WTC11 (cell line): ENCODE measurements at regions not wholly inside any gene's neighbourhood (a gene's known extent, or its start where the extent isn't known, plus 50 kb on each side); places are given as distances from the start of the nearest gene placed in this dataset.

Source experiments
- ATAC-seq: fragments of 200-7000 bp; cut with Tn5 transposase; 2 replicates; pipeline ENCODE4 v1.10.0; 2021; ENCODE audit warnings: mild to moderate bottlenecking, moderate library complexity
- CTCF ChIA-PET: fragments of 300-600 bp; sonication (Branson Sonifier 250); formaldehyde crosslinking; loops from one replicate; lab custom pipeline; 2021; ENCODE audit warnings: antibody characterized with exemption; lab: Charles Lee
- POLR2A ChIA-PET: fragments of 350-600 bp; sonication (Branson Sonifier 250); formaldehyde crosslinking; loops from one replicate; lab custom pipeline; 2021; ENCODE audit warnings: antibody characterized with exemption; lab: Charles Lee
- DNase-seq: peaks from one replicate; pipeline ENCODE4 v3.0.0; 2021; ENCODE audit warnings: low spot score
- H3K27ac Mint-ChIP-seq: 2 replicates; pipeline ENCODE4 v1.8.0; 2021; ENCODE audit warnings: mixed read lengths
- H3K27me3 Mint-ChIP-seq: 2 replicates; pipeline ENCODE4 v1.8.0; 2021; ENCODE audit warnings: low read depth, mild to moderate bottlenecking, moderate library complexity, mixed read lengths
- H3K36me3 Mint-ChIP-seq: 2 replicates; pipeline ENCODE4 v1.8.0; 2021; ENCODE audit warnings: mixed read lengths
- H3K4me1 Mint-ChIP-seq: 2 replicates; pipeline ENCODE4 v1.8.0; 2022; ENCODE audit warnings: mixed read lengths
- H3K4me3 Mint-ChIP-seq: 2 replicates; pipeline ENCODE4 v1.8.0; 2021; ENCODE audit warnings: mild to moderate bottlenecking, moderate library complexity, mixed read lengths
- H3K9me3 Mint-ChIP-seq: 2 replicates; pipeline ENCODE4 v1.8.0; 2021; ENCODE audit warnings: mixed read lengths
- AR ChIP-seq: fragments of 250-450 bp; sonication (Bioruptor Pico); IDR thresholded peaks from 2 replicates; pipeline ENCODE4 v1.9.0; 2021; ENCODE audit warnings: mild to moderate bottlenecking
- CBFB ChIP-seq: sonication (generic); formaldehyde crosslinking; IDR thresholded peaks from 2 replicates; pipeline ENCODE4 v1.8.1; 2022; ENCODE audit warnings: mild to moderate bottlenecking, low read depth, missing genetic modification reagents
- CREB1 ChIP-seq: sonication (generic); formaldehyde crosslinking; IDR thresholded peaks from 2 replicates; pipeline ENCODE4 v1.8.0; 2023; ENCODE audit warnings: mild to moderate bottlenecking, missing genetic modification reagents
- EMX1 ChIP-seq: fragments of 250-450 bp; sonication (Bioruptor Pico); IDR thresholded peaks from 2 replicates; pipeline ENCODE4 v1.8.0; 2021; ENCODE audit warnings: mild to moderate bottlenecking
- GABPB1 ChIP-seq: sonication (generic); formaldehyde crosslinking; IDR thresholded peaks from 2 replicates; pipeline ENCODE4 v1.8.1; 2023; ENCODE audit warnings: mild to moderate bottlenecking, missing genetic modification reagents
- IRF1 ChIP-seq: sonication (generic); formaldehyde crosslinking; IDR thresholded peaks from 2 replicates; pipeline ENCODE4 v1.8.0; 2023; ENCODE audit warnings: missing genetic modification reagents
- IRF2 ChIP-seq: sonication (generic); formaldehyde crosslinking; IDR thresholded peaks from 2 replicates; pipeline ENCODE4 v1.8.0; 2022; ENCODE audit warnings: low read depth, missing genetic modification reagents, borderline replicate concordance
- JAZF1 ChIP-seq: fragments of 250-450 bp; sonication (Bioruptor Pico); IDR thresholded peaks from 2 replicates; pipeline ENCODE4 v1.9.0; 2021; ENCODE audit warnings: moderate library complexity, mild to moderate bottlenecking, inconsistent platforms
- MAX ChIP-seq: sonication (generic); formaldehyde crosslinking; IDR thresholded peaks from 2 replicates; pipeline ENCODE4 v1.8.0; 2022; ENCODE audit warnings: mild to moderate bottlenecking, missing genetic modification reagents
- NR2C2 ChIP-seq: sonication (generic); formaldehyde crosslinking; IDR thresholded peaks from 2 replicates; pipeline ENCODE4 v1.8.0; 2022; ENCODE audit warnings: mild to moderate bottlenecking, missing genetic modification reagents
- NR3C1 ChIP-seq: sonication (generic); formaldehyde crosslinking; conservative IDR thresholded peaks from 2 replicates; pipeline ENCODE4 v1.8.1; 2023; ENCODE audit warnings: low read depth, mild to moderate bottlenecking, missing genetic modification reagents
- RELA ChIP-seq: sonication (generic); formaldehyde crosslinking; IDR thresholded peaks from 2 replicates; pipeline ENCODE4 v1.8.1; 2022; ENCODE audit warnings: missing genetic modification reagents, mild to moderate bottlenecking, borderline replicate concordance
- USF1 ChIP-seq: sonication (generic); formaldehyde crosslinking; IDR thresholded peaks from 2 replicates; pipeline ENCODE4 v1.8.0; 2022; ENCODE audit warnings: mild to moderate bottlenecking, missing genetic modification reagents
- ZBTB43 ChIP-seq: sonication (generic); formaldehyde crosslinking; IDR thresholded peaks from 2 replicates; pipeline ENCODE4 v1.8.1; 2023; ENCODE audit warnings: mild to moderate bottlenecking, missing genetic modification reagents
- ZNF263 ChIP-seq: sonication (generic); formaldehyde crosslinking; IDR thresholded peaks from 2 replicates; pipeline ENCODE4 v1.8.1; 2022; ENCODE audit warnings: low read depth, mild to moderate bottlenecking, moderate library complexity, missing genetic modification reagents
- ZNF281 ChIP-seq: sonication (generic); formaldehyde crosslinking; IDR thresholded peaks from 2 replicates; pipeline ENCODE4 v1.8.0; 2023; ENCODE audit warnings: mild to moderate bottlenecking, missing genetic modification reagents

GRCh38 chr6:146489468-146490151 lies 54.0 kb upstream of the RAB32 start:
- no peak for DNase-seq
- TF ChIP-seq IRF2 (CRISPR knock-in tag) (no peak), NR3C1 (CRISPR knock-in tag) (no peak), AR (CRISPR knock-in tag) (no peak), IRF1 (no peak), ZNF263 (no peak), ZNF281 (CRISPR knock-in tag) (no peak), JAZF1 (CRISPR knock-in tag) (no peak), GABPB1 (CRISPR knock-in tag) (no peak), CBFB (CRISPR knock-in tag) (no peak), MAX (CRISPR knock-in tag) (no peak), ZBTB43 (CRISPR knock-in tag) (no peak), RELA (CRISPR knock-in tag) (no peak), NR2C2 (no peak), USF1 (CRISPR knock-in tag) (no peak), EMX1 (CRISPR knock-in tag) (no peak), CREB1 (CRISPR knock-in tag) (no peak)
- no peaks in the 10 kb centered on the region for H3K27me3 Mint-ChIP-seq
- ChIA-PET POLR2A (interaction anchor here (1.0 kb wide), 1 partner anchor 8 kb away, joined by 3 read pairs; no protein-coding TSS in a partner anchor), CTCF (no interaction called here)
- H3K4me1 Mint-ChIP-seq, result no peaks in the 10 kb centered on the region
- H3K36me3 Mint-ChIP-seq, result no peaks in the 10 kb centered on the region
- H3K9me3 Mint-ChIP-seq, result peaks cover 3% of the 10 kb centered on the region; the same call in 1 of the 2 replicates
- no peak overlapping the region for H3K4me3 Mint-ChIP-seq
- H3K27ac Mint-ChIP-seq, result no peak overlapping the region
- no peak for ATAC-seq
